GM19023 (cell line): ENCODE measurements at regions not wholly inside any gene's neighbourhood (a gene's known extent, or its start where the extent isn't known, plus 50 kb on each side); places are given as distances from the start of the nearest gene placed in this dataset.

Experiments
- ATAC-seq: cut with Tn5 transposase; IDR thresholded peaks from one replicate; pipeline ENCODE4 v1.9.1; 2021; ENCODE audit warnings: mild to moderate bottlenecking, moderate library complexity; ENCODE audit not compliant: unreplicated experiment

GRCh38 chr4:22903913-22904312 is 211.2 kb downstream of the GBA3 start:
- ATAC-seq: no peak

GRCh38 chr4:22901631-22902030 is 208.9 kb downstream of the GBA3 start:
- no peak for ATAC-seq

GRCh38 chr4:22900876-22901275 is 208.1 kb downstream of the GBA3 start:
- ATAC-seq: no peak

GRCh38 chr4:22897520-22898108 is 204.9 kb downstream of the GBA3 start:
- ATAC-seq: no peak

DNA sequence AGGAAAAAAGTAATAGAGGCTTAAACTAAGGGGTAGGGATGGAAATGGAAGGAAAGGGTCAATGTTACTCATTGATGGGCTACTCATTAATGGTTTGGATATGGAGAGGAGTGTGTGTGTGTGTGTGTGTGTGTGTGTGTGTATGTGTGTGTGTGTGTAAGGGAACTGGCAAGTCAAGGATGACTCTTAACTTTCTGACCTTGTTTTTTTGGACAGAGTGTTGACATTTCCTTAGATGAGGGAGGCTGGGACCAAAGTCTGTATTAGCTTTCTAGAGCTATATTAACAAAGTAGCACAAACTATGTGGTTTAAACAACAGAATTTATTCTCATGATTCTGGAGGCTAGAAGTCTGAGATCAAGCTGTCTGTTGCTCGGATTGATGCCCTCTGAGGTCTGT is 202.7 kb downstream of the GBA3 start:
- no peak for ATAC-seq

DNA sequence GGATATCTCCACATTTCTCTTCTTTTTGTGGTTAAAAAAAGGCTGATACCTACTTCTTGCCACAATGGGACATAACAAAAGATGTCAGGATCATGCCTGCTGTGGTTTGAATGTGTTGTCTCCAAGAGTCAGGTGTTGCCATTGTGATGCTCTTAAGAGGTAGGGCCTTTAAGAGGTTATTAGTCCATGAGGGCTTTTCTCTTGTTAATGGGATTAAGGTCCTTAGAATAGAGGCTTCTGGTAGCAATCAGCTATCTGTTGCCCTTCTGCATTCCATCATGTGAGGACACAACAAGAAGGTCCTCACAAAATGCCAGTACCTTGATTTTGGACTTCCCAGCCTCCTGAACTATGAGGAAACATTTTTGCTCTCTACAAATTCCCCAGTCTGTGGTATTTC is 191.4 kb downstream of the GBA3 start:
- no peak for ATAC-seq

DNA sequence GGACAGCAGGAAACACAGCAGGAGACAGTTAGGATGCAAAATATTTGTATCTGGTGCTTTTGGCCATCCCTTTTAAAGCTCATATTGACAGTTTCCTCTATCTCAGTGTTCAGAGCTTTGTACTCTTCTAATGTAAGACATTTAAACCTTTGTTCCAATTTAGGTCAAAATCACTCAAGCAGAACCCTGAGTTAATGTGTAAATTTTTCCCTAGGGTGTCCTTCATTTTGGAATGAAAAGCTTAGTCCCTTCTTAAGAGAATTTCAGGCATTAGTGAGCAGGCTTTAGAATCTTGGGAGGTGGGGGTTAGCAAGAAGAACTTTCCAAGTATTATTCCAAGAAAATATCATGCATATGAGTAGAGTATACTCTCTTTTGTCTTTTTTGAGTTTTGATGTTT is 188.7 kb downstream of the GBA3 start:
- ATAC-seq: no peak

DNA sequence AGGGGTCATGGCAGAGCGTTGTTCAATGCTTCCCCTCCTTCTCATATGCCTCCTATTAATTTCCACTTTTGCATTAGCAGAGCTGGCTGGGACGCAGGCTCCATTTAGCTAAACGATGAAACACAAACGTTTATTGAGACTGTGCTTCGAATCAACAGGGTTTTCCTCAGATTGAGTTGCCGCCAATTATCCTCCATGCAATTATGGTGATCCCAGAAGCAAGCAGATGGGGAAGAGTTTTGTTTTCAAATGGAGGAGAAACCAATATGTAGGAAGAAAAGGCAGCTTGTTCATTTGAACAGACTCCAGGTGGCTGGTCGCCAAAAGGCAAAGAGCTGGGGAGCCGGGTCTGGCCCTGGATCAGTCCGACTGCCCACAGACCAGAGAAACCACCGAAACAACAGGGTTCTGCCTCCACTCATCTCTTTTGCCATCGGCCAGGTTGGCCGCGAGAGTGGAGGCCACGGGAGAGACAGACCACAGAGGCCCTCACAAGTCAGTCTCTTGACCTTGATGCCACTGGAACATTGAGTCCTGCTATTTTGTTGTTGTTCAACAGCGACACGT is 184.8 kb downstream of the GBA3 start:
- ATAC-seq: no peak

DNA sequence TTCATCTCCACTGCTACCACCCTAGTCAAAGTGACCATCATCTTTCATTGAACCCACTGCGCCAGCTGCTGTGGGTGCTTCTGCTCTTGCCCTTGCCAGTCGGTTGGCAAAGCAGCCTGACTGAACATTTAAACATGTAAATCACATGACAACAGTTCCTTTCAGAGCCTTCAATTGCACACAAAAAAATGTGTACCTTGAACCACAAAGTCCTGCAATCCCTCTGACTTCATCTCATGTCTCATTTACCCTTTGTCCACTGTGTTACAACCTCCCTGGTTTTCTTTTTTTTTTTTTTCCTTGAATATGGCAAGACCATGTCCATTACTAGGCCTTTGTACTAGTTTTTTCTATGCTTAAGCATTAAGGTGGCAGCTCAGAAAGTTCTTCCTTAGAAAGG is 183.5 kb downstream of the GBA3 start:
- no peak for ATAC-seq

DNA sequence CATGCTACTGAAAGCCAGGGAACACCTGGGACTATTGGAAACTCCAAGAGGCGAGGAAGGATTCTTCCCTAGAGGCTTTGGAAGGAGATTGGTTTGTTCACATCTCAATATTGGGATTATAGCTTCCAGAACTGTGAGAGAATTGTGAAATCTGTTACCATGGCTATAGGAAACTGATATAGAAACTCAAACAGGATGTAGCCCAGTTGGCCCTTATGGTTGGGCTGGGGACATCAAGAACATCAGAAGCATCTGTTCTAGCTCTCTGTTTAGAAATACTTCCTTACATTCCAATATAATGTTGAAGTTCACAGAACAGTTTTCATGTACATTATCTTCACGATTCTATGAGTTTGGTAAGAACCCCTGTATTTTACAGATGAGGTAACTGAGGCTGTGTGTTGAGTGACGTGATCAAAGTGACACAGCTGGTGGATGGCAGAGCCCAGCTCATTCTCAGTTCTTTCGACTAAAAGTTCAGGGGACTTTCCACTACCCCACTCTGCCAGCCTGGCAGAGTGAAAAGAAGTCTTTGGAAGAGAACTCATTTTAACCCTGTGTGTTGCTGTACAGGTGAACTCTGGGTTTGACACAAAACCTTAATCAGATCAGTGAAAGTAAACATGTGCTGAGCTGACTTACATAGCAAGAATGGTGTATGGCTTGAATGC is 183.0 kb downstream of the GBA3 start:
- no peak for ATAC-seq

GRCh38 chr4:22874334-22874912 is 181.7 kb downstream of the GBA3 start:
- ATAC-seq: no peak

DNA sequence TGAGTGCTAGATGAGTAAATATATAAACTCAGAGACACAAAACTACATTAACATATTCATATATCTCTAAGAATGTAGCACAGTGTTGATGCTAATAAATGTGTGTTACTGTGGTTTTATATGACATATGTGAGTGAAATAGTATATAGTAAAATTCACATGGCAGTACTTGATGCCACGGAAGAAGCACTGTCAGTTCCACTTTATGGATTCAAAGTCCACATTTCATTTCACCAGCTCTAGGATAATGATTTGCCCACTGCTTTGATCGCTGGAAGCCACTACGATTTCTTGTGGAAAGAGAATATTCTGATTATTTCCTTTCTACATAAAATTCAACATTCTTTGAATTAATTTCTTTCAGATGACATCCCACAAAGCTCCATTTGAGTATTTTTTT is 181.2 kb downstream of the GBA3 start:
- no peak for ATAC-seq

DNA sequence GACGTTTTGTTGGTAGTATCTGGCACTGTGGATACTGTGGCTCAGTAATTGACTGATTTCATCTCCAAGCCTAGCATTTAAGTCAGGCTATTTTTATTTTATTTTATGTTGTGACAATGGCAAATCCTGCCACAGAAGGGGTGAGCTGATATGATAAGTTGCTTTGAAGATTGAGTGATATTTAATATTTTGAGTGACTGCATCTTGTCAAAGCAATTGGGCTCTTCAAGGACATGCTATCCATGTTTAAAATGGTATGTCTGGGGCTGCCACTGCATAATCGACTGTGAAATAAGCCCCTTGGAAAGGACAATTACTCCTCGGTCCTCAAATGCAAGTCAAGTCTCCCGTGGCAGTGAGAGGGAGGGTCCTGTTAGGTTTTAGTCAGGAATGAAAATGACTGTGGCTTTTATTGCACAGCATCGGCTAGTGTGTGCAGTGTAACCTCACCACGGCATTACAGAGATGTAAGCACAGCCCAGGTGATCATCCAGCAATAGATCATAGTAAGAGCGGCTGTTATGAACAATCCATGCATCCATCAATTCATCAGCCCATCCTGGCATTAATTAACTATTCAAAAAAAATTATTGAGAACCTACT is 178.2 kb downstream of the GBA3 start:
- ATAC-seq: no peak

GRCh38 chr4:22869235-22869634 is 176.5 kb downstream of the GBA3 start:
- no peak for ATAC-seq
